Glutamatergic neuron (in vitro differentiated cells): ENCODE measurements at regions not wholly inside any gene's neighbourhood (a gene's known extent, or its start where the extent isn't known, plus 50 kb on each side); places are given as distances from the start of the nearest gene placed in this dataset.

Source experiments
- DNase-seq: peaks from one replicate; pipeline ENCODE4 v3.0.0; 2022
- H3K27ac Mint-ChIP-seq: one replicate; pipeline ENCODE4 v1.8.0; 2020; ENCODE audit warnings: mild to moderate bottlenecking, mixed read lengths, inconsistent platforms; ENCODE audit not compliant: unreplicated experiment
- H3K27me3 Mint-ChIP-seq: one replicate; pipeline ENCODE4 v1.8.0; 2020; ENCODE audit warnings: mild to moderate bottlenecking, moderate library complexity, mixed read lengths, inconsistent platforms; ENCODE audit not compliant: unreplicated experiment
- H3K36me3 Mint-ChIP-seq: one replicate; pipeline ENCODE4 v1.8.0; 2020; ENCODE audit warnings: mild to moderate bottlenecking, mixed read lengths, inconsistent platforms; ENCODE audit not compliant: unreplicated experiment
- H3K4me1 Mint-ChIP-seq: one replicate; pipeline ENCODE4 v1.8.0; 2020; ENCODE audit warnings: mild to moderate bottlenecking, low read depth, mixed read lengths, inconsistent platforms; ENCODE audit not compliant: unreplicated experiment
- H3K4me3 Mint-ChIP-seq: one replicate; pipeline ENCODE4 v1.8.0; 2020; ENCODE audit warnings: mild to moderate bottlenecking, mixed read lengths, inconsistent platforms; ENCODE audit not compliant: unreplicated experiment
- H3K9me3 Mint-ChIP-seq: one replicate; pipeline ENCODE4 v1.8.0; 2020; ENCODE audit warnings: mild to moderate bottlenecking, moderate library complexity, mixed read lengths, inconsistent platforms; ENCODE audit not compliant: unreplicated experiment
- CTCF ChIP-seq: fragments of 200-600 bp; sonication (generic); IDR thresholded peaks from one replicate; pipeline ENCODE4 v1.5.0; 2021; ENCODE audit not compliant: partially characterized antibody, unreplicated experiment

- Mint-ChIP-seq H3K27ac (no peak overlapping the region), H3K27me3 (peaks cover 3% of the 10 kb centered on the region), H3K4me1 (no peaks in the 10 kb centered on the region), H3K9me3 (no peaks in the 10 kb centered on the region), H3K36me3 (no peaks in the 10 kb centered on the region), H3K4me3 (no peak overlapping the region)
- no peak for DNase-seq
- no peak for TF ChIP-seq CTCF
These were observed 159.4 kb downstream of the KLF5 start for GRCh38 chr13:73218181-73218580.

DNA sequence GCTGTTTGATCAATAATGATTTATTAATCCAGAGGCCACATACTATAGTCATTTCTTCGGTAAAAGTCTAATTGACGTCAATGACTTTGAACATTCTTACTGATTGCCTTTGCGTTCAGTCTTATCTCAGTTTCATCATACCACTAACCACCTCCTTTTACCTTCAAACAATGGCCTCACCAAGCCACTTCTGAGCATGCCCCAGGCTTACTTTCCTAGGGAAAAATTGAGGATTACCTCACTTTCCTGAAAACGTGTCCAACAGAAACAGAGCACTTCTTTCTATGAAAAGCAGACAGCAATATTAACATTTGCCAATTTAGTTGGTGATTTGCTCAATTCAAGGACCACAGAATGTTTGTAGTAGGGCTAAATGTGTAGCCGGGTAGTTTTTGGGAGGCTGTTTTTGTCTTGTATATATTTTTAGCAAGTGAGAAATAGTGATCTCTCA, 157.6 kb downstream of the KLF5 start:
- no peak for DNase-seq
- Mint-ChIP-seq H3K4me1 (no peaks in the 10 kb centered on the region), H3K27ac (no peak overlapping the region), H3K9me3 (no peaks in the 10 kb centered on the region), H3K27me3 (no peaks in the 10 kb centered on the region), H3K36me3 (no peaks in the 10 kb centered on the region), H3K4me3 (no peak overlapping the region)
- TF ChIP-seq CTCF, result no peak

DNA sequence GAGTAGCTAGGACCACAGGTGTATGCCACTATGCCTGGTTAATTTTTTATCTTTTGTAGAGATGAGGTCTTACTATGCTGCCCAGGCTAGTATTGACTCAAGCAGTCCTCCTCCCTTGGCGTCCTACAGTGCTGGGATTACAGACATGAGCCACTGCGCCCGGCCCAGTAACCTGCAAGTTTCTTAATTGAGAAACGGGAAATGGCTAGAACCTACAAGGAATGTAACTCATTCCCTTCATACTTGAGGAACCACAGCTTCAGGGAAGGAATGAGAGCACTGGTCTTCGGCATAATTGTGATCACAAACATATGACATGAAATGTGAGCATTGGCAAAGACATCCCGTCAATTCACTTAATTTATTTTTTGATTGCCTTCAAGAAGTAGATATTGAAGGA, 157.0 kb downstream of the KLF5 start:
- Mint-ChIP-seq H3K4me3 (no peak overlapping the region), H3K27me3 (no peaks in the 10 kb centered on the region), H3K36me3 (no peaks in the 10 kb centered on the region), H3K4me1 (no peaks in the 10 kb centered on the region), H3K27ac (no peak overlapping the region), H3K9me3 (no peaks in the 10 kb centered on the region)
- no peak for TF ChIP-seq CTCF
- DNase-seq, result no peak

DNA sequence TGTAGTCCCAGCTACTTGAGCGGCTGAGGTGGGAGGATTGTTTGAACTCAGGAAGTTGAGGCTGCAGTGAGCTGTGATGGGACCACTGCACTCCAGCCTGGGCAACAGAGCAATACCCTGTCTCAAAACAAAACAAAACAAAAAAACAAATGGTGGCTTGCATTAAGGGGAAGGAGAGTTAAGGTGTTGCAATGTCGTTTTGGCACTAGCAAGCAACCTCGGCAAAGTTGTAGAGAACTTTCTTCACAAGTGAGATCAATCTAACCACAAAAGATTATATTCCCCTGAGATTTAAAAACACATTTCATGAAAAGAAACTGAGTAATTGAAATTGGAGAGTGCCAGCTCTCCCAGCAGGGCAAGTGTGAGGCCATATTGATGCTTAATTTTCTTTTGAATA, 153.7 kb downstream of the KLF5 start:
- Mint-ChIP-seq H3K36me3 (no peaks in the 10 kb centered on the region), H3K4me3 (no peak overlapping the region), H3K27me3 (no peaks in the 10 kb centered on the region)

GRCh38 chr13:73210218-73210883, 151.5 kb downstream of the KLF5 start:
- TF ChIP-seq CTCF, result no peak
- no peaks in the 10 kb centered on the region for H3K27me3 Mint-ChIP-seq
- H3K4me1 Mint-ChIP-seq, result no peaks in the 10 kb centered on the region
- H3K9me3 Mint-ChIP-seq, result no peaks in the 10 kb centered on the region
- H3K27ac Mint-ChIP-seq, result no peak overlapping the region
- no peaks in the 10 kb centered on the region for H3K36me3 Mint-ChIP-seq
- no peak overlapping the region for H3K4me3 Mint-ChIP-seq
- no peak for DNase-seq

More for the DNA sequence above, 153.7 kb downstream of the KLF5 start:
- no peaks in the 10 kb centered on the region for H3K4me1 Mint-ChIP-seq
- TF ChIP-seq CTCF, result no peak
- H3K9me3 Mint-ChIP-seq, result no peaks in the 10 kb centered on the region
- H3K27ac Mint-ChIP-seq, result no peak overlapping the region
- DNase-seq, result no peak
